B cell (primary cell): ENCODE measurements at regions not wholly inside any gene's neighbourhood (a gene's known extent, or its start where the extent isn't known, plus 50 kb on each side); places are given as distances from the start of the nearest gene placed in this dataset.

Source experiments
- ATAC-seq: fragments of 200-7000 bp; cut with Tn5 transposase; one replicate; pipeline ENCODE4 v1.10.0; 2021; ENCODE audit warnings: low read depth, mild to moderate bottlenecking, moderate number of reproducible peaks, moderate library complexity
- CTCF ChIA-PET: fragments of 350-600 bp; sonication (Branson Sonifier 250); formaldehyde crosslinking; loops from one replicate; lab custom pipeline; 2021; ENCODE audit warnings: antibody characterized with exemption, inconsistent platforms; lab: Charles Lee
- POLR2A ChIA-PET: fragments of 350-600 bp; sonication (Branson Sonifier 250); formaldehyde crosslinking; loops from one replicate; lab custom pipeline; 2021; ENCODE audit warnings: antibody characterized with exemption; lab: Charles Lee
- DNase-seq: peaks from one replicate; pipeline ENCODE4 v3.0.0; 2013
- H2AFZ ChIP-seq: 2 replicates; pipeline ENCODE4 v1.6.1; 2012; ENCODE audit warnings: mild to moderate bottlenecking, low read depth, low read length; ENCODE audit not compliant: insufficient read depth, poor library complexity, severe bottlenecking
- H3K27ac ChIP-seq, 2 donors: 1 replicate in 1 of 2; 2 replicates in 1 of 2; pipeline ENCODE4 v1.5.1; 2012 to 2013; ENCODE audit warnings: low read length in 2 of 2, mild to moderate bottlenecking in 2 of 2, moderate library complexity in 1 of 2
- H3K27me3 ChIP-seq, 4 experiments: fragments of 200-600 bp in 1 of 4; sonication (generic) in 1 of 4; replicated peaks in 1 of 4; 1 replicate in 2 of 4; 2 replicates in 2 of 4; pipeline versions ENCODE4 v1.6.1 to v1.7.0; 2013 to 2016; ENCODE audit warnings: low read length in 3 of 4, mild to moderate bottlenecking in 2 of 4, mixed read lengths in 1 of 4, moderate library complexity in 1 of 4; ENCODE audit not compliant: insufficient read depth in 4 of 4, control insufficient read depth in 3 of 4; ENCODE audit errors: control extremely low read depth in 1 of 4
- H3K36me3 ChIP-seq, 2 experiments: replicated peaks in 1 of 2; 1 replicate in 1 of 2; 2 replicates in 1 of 2; pipeline versions ENCODE4 v1.6.1 to v1.7.1; 2013; ENCODE audit warnings: low read length in 1 of 2; ENCODE audit not compliant: insufficient read depth in 2 of 2, control insufficient read depth in 1 of 2; ENCODE audit errors: control extremely low read depth in 1 of 2, extremely low read depth in 1 of 2
- H3K4me1 ChIP-seq, 2 donors: fragments of 200-600 bp in 1 of 2; sonication (generic) in 1 of 2; 1 replicate in 1 of 2; 2 replicates in 1 of 2; pipeline versions ENCODE4 v1.5.1 to v1.6.1; 2013 to 2017; ENCODE audit warnings: low read length in 2 of 2; ENCODE audit not compliant: control insufficient read depth in 2 of 2, insufficient read depth in 2 of 2
- H3K4me2 ChIP-seq: replicated peaks from 2 replicates; pipeline ENCODE3; 2012; ENCODE audit warnings: mild to moderate bottlenecking, low read depth, low read length; ENCODE audit not compliant: poor library complexity, severe bottlenecking
- H3K4me3 ChIP-seq, 5 experiments: fragments of 200-600 bp in 1 of 5; sonication (generic) in 1 of 5; 1 replicate in 3 of 5; 2 replicates in 2 of 5; pipeline versions ENCODE4 v1.5.1 to v1.7.0; 2011 to 2016; ENCODE audit warnings: low read length in 4 of 5, mild to moderate bottlenecking in 4 of 5, low read depth in 2 of 5, control low read depth in 1 of 5, moderate library complexity in 1 of 5; ENCODE audit not compliant: insufficient read depth in 1 of 5; ENCODE audit errors: control extremely low read depth in 1 of 5, extremely low read depth in 1 of 5
- H3K79me2 ChIP-seq: fragments of 200-600 bp; sonication (generic); one replicate; pipeline ENCODE4 v1.6.0; 2016; ENCODE audit warnings: low read length; ENCODE audit not compliant: control insufficient read depth, insufficient read depth
- H3K9ac ChIP-seq: fragments of 200-600 bp; sonication (generic); 2 replicates; pipeline ENCODE4 v1.6.1; 2017; ENCODE audit warnings: mild to moderate bottlenecking, low read length, moderate library complexity
- H3K9me3 ChIP-seq, 3 donors: one replicate each; pipeline versions ENCODE4 v1.6.1 to v1.7.1; 2013; ENCODE audit warnings: low read length in 2 of 3; ENCODE audit not compliant: control insufficient read depth in 2 of 3, insufficient read depth in 1 of 3; ENCODE audit errors: control extremely low read depth in 1 of 3
- H4K20me1 ChIP-seq: 2 replicates; pipeline ENCODE4 v1.6.0; 2012; ENCODE audit warnings: mild to moderate bottlenecking, low read length; ENCODE audit not compliant: insufficient read depth, control insufficient read depth, poor library complexity, severe bottlenecking
- H3K27ac Mint-ChIP-seq: one replicate; pipeline ENCODE4 v1.8.0; 2021; ENCODE audit warnings: mixed read lengths
- H3K27me3 Mint-ChIP-seq: one replicate; pipeline ENCODE4 v1.8.0; 2021; ENCODE audit warnings: mixed read lengths
- H3K4me1 Mint-ChIP-seq: one replicate; pipeline ENCODE4 v1.8.0; 2021; ENCODE audit warnings: mixed read lengths
- H3K4me3 Mint-ChIP-seq: one replicate; pipeline ENCODE4 v1.8.0; 2021; ENCODE audit warnings: mixed read lengths
- H3K9me3 Mint-ChIP-seq: one replicate; pipeline ENCODE4 v1.8.0; 2022; ENCODE audit warnings: mixed read lengths; ENCODE audit not compliant: insufficient read depth
- EZH2 ChIP-seq: IDR thresholded peaks from 2 replicates; pipeline ENCODE4 v1.6.1; 2012; ENCODE audit warnings: borderline replicate concordance, low read depth, mild to moderate bottlenecking, moderate library complexity, low read length; ENCODE audit not compliant: insufficient read depth, poor library complexity, severe bottlenecking
- whole genome bisulfite sequencing: methylation state at CpG from one replicate; pipeline ENCODE4 v1.1.5; 2013; ENCODE audit warnings: missing lambda C conversion rate; ENCODE audit not compliant: insufficient coverage; 5-methylcytosine and 5-hydroxymethylcytosine counted together
- intact Hi-C: fragments of 100-400 bp; cut with micrococcal nuclease; formaldehyde crosslinking; loops from one replicate; pipeline ENCODE4 v1.10.0; 2022
- TF ChIP-seq, protein P1 (sequence below): fragments of 200-600 bp; IDR thresholded peaks from one replicate; pipeline ENCODE4 v1.8.0; 2022; ENCODE audit warnings: antibody characterized with exemption, mild to moderate bottlenecking

DNA sequence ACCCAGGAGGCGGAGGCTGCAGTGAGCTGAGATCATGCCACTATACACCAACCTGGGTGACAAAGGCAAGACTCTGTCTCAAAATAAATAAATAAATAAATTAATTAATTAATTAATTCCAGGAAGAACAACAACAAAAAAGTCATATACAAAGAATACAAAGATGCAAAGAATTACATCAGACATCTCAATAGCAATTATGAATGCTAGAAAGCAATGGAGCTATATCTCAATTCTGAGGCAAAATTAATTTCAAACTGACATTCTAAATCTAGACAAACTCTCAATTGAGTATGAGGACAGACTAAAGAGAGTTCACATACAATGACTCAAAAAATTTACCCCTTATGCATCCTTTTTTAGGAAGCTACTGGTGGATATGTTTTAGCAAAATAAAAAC is 69.6 kb upstream of the CTNNB1 start:
- H3K9ac ChIP-seq = no peak overlapping the region
- ATAC-seq = no peak
- H3K27me3 ChIP-seq = no peaks in the 10 kb centered on the region
- no CpG with 5 or more reads among the region's 1 CpG for WGBS
- H3K4me1 ChIP-seq = no peaks in the 10 kb centered on the region
- H4K20me1 ChIP-seq = no peaks in the 10 kb centered on the region
- TF ChIP-seq, protein P1, sequence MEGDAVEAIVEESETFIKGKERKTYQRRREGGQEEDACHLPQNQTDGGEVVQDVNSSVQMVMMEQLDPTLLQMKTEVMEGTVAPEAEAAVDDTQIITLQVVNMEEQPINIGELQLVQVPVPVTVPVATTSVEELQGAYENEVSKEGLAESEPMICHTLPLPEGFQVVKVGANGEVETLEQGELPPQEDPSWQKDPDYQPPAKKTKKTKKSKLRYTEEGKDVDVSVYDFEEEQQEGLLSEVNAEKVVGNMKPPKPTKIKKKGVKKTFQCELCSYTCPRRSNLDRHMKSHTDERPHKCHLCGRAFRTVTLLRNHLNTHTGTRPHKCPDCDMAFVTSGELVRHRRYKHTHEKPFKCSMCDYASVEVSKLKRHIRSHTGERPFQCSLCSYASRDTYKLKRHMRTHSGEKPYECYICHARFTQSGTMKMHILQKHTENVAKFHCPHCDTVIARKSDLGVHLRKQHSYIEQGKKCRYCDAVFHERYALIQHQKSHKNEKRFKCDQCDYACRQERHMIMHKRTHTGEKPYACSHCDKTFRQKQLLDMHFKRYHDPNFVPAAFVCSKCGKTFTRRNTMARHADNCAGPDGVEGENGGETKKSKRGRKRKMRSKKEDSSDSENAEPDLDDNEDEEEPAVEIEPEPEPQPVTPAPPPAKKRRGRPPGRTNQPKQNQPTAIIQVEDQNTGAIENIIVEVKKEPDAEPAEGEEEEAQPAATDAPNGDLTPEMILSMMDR = no peak
- TF ChIP-seq EZH2 = no peak
- peaks cover 12% of the 10 kb centered on the region for H3K9me3 Mint-ChIP-seq
- H2AFZ ChIP-seq = no peak overlapping the region
- DNase-seq = no peak
- POLR2A ChIA-PET = interaction anchor here (0.7 kb wide), 1 partner anchor 201 kb away, joined by 3 read pairs; no protein-coding TSS in a partner anchor
- no peak overlapping the region for H3K4me3 ChIP-seq
- H3K27me3 Mint-ChIP-seq = peaks cover 25% of the 10 kb centered on the region
- H3K36me3 ChIP-seq = no peaks in the 10 kb centered on the region
- no peak overlapping the region for H3K27ac Mint-ChIP-seq
- peaks cover 0 to 15% (median 13%) of the 10 kb centered on the region in 3 donors for H3K9me3 ChIP-seq
- no peak overlapping the region for H3K4me2 ChIP-seq
- intact Hi-C loops = no loop called here
- no peak overlapping the region for H3K27ac ChIP-seq
- no peaks in the 10 kb centered on the region for H3K79me2 ChIP-seq
- H3K4me1 Mint-ChIP-seq = no peaks in the 10 kb centered on the region
- no peak overlapping the region for H3K4me3 Mint-ChIP-seq
- CTCF ChIA-PET = no interaction called here

DNA sequence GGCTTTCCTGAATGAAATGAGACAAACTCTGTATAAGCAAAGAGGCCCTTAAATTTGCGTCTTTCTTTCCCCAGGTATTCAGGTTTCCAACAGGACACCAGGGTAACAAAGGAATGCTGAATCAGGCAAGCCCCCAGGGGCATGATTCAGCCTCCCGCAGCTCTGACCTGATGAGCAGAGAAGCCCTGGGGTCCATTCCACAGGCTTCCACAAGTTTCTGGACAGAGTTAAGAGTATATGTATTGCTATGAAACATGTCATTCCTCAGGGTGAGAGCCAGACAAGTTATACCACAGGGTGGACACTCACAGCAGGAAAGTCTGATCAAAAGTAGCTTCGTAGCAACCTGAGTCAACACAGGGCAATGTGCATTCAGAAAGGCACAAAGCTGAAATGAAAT is 68.1 kb upstream of the CTNNB1 start:
- no peak overlapping the region for H3K4me2 ChIP-seq
- H3K79me2 ChIP-seq = no peaks in the 10 kb centered on the region
- H3K9ac ChIP-seq = no peak overlapping the region
- H3K4me1 ChIP-seq = no peaks in the 10 kb centered on the region
- CTCF ChIA-PET = no interaction called here
- no peak for ATAC-seq
- intact Hi-C loops = no loop called here
- WGBS = 100% methylated on average over 2 of the region's 3 CpGs
- Mint-ChIP-seq H3K4me1 (no peaks in the 10 kb centered on the region), H3K27me3 (peaks cover 14% of the 10 kb centered on the region), H3K9me3 (peaks cover 12% of the 10 kb centered on the region), H3K4me3 (no peak overlapping the region), H3K27ac (no peak overlapping the region)
- POLR2A ChIA-PET = no interaction called here
- peaks cover 0 to 15% (median 13%) of the 10 kb centered on the region in 3 donors for H3K9me3 ChIP-seq
- no peak for DNase-seq
- H3K4me3 ChIP-seq = no peak overlapping the region
- no peak overlapping the region for H3K27ac ChIP-seq
- no peaks in the 10 kb centered on the region for H3K27me3 ChIP-seq
- H3K36me3 ChIP-seq = no peaks in the 10 kb centered on the region
- TF ChIP-seq, protein P1 = no peak
- no peak for TF ChIP-seq EZH2
- no peak overlapping the region for H2AFZ ChIP-seq
- no peaks in the 10 kb centered on the region for H4K20me1 ChIP-seq
